ENCODE measurements at regions not wholly inside any gene's neighbourhood (a gene's known extent, or its start where the extent isn't known, plus 50 kb on each side); places are given as distances from the start of the nearest gene placed in this dataset.

DNA sequence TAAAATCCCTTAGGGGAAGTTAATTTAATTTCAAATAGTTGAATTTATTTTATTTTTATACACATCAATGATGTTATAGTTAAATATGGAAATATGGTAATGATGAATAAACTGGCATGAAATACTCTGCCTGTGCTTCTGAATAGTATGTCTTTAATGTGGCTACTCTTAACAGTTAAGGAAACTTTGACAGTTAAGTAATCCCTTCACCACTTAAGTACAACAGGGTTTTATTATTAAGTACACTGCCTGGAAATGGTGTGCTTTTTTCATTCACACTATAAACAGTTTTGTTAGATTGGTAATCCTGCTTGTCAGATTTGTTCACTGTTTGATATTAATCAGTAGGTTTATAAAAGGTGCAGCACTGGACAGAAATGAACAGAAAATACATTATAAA is 412.0 kb upstream of the ZEB2 start:
- TF ChIP-seq, protein P1, sequence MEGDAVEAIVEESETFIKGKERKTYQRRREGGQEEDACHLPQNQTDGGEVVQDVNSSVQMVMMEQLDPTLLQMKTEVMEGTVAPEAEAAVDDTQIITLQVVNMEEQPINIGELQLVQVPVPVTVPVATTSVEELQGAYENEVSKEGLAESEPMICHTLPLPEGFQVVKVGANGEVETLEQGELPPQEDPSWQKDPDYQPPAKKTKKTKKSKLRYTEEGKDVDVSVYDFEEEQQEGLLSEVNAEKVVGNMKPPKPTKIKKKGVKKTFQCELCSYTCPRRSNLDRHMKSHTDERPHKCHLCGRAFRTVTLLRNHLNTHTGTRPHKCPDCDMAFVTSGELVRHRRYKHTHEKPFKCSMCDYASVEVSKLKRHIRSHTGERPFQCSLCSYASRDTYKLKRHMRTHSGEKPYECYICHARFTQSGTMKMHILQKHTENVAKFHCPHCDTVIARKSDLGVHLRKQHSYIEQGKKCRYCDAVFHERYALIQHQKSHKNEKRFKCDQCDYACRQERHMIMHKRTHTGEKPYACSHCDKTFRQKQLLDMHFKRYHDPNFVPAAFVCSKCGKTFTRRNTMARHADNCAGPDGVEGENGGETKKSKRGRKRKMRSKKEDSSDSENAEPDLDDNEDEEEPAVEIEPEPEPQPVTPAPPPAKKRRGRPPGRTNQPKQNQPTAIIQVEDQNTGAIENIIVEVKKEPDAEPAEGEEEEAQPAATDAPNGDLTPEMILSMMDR (conservative IDR thresholded peaks at IDR 0.05; ENCODE audit: low read depth, low read length), result no peak
- TF ChIP-seq EZH2 (IDR thresholded peaks at IDR 0.05; ENCODE audit: low read length, unreplicated experiment), result no peak
- TF ChIP-seq EZH2phosphoT487 (IDR thresholded peaks at IDR 0.05; ENCODE audit: borderline replicate concordance, low read length), result no peak

Data from PC-3 (cell line).